Hepatic stellate cell (primary cell): ENCODE measurements at regions not wholly inside any gene's neighbourhood (a gene's known extent, or its start where the extent isn't known, plus 50 kb on each side); places are given as distances from the start of the nearest gene placed in this dataset.
"Not testable (repeated sequence)": the region's sequence is repeated elsewhere in the genome, so short reads cannot be mapped to it uniquely, and the experiment has no call there.

Experiments
- DNase-seq: peaks from one replicate; pipeline ENCODE4 v3.0.0; 2011; ENCODE audit warnings: low spot score

DNA sequence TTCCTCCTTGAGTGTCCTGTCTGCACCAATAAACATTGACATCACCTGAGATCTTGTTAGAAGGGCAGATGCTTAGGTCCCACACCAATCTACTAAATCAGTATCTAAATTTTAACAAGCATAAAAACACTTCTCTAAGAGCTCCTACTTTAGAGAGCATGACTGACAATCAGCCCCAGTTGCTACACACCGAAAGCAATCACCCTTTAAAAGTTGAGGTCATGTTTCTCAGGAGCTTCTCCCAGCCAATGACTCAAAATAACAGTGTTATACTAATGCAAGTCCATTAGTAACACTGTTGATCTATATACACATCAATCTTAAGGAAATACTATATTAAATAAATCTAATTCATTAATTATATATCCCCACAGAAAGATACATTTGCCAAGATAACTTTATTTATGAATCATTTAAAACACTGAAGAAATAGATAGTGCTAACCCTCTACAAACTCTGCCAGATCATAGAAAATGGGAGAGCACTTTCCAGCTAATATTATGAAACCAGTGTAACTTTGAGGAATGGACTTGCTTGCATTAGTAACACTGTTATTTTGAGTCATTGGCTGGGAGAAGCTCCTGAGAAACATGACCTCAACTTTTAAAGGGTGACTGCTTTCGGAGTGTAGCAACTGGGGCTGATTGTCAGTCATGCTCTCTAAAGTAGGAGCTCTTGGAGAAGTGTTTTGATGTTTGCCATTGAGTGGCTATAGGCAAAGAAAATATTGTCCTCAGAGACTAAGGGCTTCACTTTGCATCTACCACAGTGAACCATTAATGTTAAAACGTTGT is 109.8 kb upstream of the HDX start:
- no peak for DNase-seq

GRCh38 chrX:84634201-84634782 is 132.0 kb upstream of the HDX start:
- DNase-seq, result no peak

DNA sequence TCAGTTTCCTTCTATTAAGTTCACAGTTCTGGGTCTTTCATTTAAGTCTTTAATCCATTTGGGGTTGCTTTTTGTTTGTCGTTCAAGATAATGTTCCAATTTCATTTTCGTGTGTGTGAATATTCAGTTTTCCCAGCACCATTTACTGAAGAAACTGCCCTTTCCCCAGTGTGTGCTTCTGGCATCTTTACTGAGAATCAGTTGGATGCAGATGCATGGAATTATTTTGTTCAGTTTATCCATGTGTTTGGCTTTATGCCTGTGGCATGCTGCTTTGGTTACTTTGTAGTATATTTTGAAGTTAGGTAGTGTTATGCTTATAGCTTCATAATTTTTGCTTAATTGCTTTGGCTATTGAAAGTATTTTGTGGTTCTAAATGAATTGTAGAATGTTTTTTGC is 163.8 kb upstream of the HDX start:
- no peak for DNase-seq

- DNase-seq, result no peak
These were observed 188.0 kb upstream of the HDX start for GRCh38 chrX:84690228-84690627.

DNA sequence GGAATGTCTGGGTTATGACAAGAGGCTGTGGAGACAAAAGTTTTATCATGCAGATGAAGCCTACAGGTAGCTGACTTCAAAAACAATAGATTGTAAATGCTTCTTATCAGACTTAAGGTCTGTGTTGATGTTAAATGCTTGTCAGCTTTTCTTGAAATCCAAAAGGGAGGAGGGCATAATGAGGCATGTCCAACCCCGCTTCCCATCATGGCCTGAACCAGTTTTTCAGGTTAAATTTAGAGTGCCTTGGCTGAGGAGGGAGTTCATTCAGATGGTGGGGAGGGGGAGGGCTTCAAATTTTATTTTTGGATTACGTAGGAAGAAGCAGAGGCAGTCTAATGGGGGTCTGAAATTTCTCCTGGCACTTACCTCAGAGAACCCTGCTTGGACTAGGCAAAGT is 207.7 kb upstream of the HDX start:
- DNase-seq, result no peak

- DNase-seq, result no peak
These were observed 208.4 kb upstream of the HDX start for GRCh38 chrX:84710611-84711010.

DNA sequence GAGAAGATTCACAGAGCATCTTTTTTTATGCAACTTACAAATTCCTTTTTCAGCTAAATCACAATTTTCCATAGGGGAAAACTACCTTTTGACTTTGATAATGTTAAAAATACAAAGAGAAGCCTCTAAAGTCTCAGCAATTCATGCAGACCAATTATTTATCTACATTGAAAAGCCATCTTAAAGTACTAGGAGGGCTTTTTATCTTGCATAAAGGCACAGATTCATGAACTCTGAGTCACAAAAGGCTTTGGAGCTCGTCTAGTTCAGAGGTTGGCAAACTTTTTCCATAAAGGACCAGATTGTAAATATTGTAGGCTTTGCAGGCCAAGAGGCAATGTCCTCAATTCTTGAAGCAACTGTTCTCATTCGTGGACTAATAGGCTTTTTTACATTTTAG is 210.4 kb upstream of the HDX start:
- no peak for DNase-seq

- no peak for DNase-seq
These were observed 213.1 kb upstream of the HDX start for GRCh38 chrX:84715315-84715714.

GRCh38 chrX:84717343-84717742 is 215.1 kb upstream of the HDX start:
- DNase-seq, result no peak

DNA sequence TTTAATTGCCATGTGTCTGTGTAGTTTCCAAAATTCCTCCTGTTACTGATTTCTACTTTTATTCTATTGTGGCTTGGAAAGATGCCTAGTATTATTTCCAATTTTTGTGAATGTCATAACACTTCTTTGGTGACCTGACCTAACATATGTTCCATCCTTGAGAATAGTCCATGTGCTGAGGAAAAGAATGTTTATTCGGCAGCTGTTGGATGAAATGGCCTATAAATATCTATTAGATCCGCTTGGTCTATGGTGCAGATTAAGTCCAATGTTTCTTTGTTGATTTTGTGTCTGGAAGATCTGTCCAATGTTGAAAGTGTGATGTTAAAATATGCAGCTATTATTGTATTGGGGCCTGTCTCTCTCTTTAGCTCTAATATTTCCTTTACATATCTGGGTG is 219.2 kb upstream of the HDX start:
- DNase-seq, result no peak

- DNase-seq, result no peak
These were observed 222.3 kb upstream of the HDX start for GRCh38 chrX:84724576-84724975.

DNA sequence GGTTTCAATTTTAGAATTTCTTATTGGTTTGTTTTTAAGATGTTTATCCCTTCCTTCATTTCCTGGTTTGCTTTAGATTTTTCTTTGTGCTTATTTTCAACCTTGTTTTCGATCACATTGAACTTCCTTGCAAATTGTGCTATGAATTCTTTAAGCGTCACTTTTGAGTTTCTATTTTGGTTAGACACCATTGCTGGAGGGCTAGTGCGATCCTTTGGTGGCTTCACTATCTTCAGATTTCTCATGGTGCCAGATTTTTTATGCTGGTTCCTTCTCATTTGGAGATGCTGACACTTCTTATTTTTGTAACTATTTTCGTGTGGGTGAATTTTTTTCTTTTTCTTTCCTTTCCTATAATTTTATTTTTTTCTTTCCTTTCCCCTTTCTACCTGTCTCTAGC is 227.2 kb upstream of the HDX start:
- no peak for DNase-seq

GRCh38 chrX:84729809-84730208 is 227.6 kb upstream of the HDX start:
- peak; percentile 14 for DNase-seq

DNA sequence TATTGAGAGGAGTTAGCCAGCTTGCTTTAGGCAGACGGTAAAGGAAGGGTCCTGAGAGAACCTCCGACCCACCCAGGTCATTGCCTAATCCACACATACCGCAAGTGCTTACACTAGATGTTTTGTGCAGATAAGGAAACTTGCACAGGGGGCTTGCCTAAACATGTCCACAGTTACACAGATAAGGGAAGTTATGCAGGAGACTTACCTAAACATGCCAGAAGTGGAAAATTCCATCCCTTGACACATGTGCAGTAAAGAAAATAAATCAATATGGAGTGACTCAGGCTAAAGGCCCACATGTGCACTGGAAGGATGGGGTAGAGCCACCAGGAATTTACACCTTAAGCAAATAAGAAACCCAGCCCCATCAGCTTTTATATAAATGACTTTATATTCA is 232.8 kb upstream of the HDX start:
- no peak for DNase-seq

GRCh38 chrX:84737471-84737871 is 235.2 kb upstream of the HDX start:
- DNase-seq, result no peak

DNA sequence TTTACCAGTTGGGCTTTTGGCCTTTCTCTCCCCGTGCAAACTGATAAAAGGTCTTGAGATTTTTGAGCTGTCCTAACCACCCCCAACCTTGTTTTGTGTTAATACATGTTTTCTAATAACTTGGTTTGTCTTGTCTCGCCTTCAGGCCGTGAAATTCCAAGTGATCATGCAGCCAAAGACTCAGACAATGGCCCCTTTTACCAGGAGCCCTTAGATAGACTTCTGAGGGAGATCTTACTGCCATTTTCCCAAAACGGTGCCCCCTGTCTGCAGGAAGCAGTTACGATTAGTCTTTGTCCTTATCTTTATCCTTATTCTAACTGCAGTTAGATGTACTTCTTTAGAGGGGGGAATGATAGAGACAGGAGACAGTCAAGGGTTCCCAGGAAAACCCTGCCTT is 245.3 kb upstream of the HDX start:
- no peak for DNase-seq

- no peak for DNase-seq
These were observed 246.9 kb upstream of the HDX start for GRCh38 chrX:84748965-84749656.

DNA sequence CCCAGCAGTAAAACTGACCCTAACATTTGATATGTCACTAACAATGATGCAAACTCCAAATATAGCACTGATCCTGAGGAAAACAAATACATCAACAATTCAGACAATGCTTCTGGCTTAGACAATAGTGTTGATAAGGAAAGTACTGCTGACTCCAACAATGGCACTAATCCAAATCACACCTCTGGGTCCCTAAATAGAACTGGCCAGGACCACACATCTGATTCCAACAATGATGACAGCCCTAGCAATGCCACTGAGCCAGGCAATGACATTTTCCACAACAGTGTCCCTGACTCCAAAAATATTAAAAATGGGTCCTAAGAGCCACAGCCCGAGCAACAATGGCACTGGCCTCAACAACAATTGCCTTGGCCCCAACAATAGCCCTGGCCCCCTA is 243.1 kb upstream of the APOOL start:
- DNase-seq, result no peak

DNA sequence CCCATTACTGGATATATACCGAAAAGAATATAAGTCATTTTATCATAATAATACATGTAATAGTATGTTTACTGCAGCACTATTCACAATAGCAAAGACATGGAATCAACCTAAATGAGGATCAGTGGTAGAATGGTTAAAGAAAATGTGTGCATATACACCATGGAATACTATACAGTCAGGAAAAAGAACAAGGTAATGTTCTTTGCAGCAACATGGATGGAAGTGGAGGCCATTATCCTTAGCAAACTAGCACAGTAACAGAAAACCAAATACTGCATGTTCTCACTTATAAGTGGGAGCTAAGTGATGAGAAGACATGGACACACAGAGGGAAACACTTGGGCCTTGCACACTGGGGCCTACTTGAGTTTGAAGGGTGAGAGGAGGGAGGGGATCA is 207.4 kb upstream of the APOOL start:
- DNase-seq, result no peak

GRCh38 chrX:84830836-84831235 is 172.8 kb upstream of the APOOL start:
- DNase-seq, result no peak

DNA sequence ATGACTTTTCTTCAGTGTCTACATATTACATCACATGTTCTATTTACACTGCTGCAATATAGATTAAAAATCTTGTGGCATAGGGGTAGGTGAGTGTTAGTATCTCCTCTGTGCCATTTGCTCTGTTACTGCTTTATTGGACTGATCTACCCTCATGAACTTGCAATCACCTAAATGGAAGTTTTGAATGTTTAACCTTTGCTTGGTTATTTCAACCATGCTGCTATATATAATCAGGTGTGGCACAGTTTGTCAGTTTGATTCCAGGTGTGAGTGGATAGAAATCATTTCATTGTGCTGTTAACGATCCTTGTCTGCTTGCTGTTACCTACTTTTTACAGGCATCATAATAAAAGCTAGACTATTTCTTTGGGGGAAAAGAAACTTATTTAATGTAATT is 157.1 kb upstream of the APOOL start:
- DNase-seq, result not testable (repeated sequence)

- DNase-seq, result not testable (repeated sequence)
These were observed 152.5 kb upstream of the APOOL start for GRCh38 chrX:84851183-84851582.

DNA sequence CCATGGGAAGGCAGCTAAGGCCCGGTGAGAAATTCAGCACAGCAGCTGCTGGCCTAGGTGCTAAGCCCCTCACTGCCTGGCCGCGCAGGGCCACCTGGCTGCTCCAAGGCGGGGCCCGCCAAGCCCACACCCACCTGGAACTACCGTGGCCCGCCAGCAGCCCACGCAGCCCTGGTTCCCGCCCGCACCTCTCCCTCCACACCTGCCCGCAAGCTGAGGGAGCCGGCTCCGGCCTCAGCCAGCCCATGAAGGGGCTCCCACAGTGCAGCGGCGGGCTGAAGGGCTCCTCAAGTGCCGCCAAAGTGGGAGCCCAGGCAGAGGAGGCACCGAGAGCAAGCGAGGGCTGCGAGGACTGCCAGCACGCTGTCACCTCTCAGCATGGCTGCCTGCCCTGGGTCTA is 146.9 kb upstream of the APOOL start:
- DNase-seq, result not testable (repeated sequence)
